SW480 (cell line): ENCODE measurements at regions not wholly inside any gene's neighbourhood (a gene's known extent, or its start where the extent isn't known, plus 50 kb on each side); places are given as distances from the start of the nearest gene placed in this dataset.
"Not testable (repeated sequence)": the region's sequence is repeated elsewhere in the genome, so short reads cannot be mapped to it uniquely, and the experiment has no call there.

Experiments used
- DNase-seq: peaks from one replicate; pipeline ENCODE4 v3.0.0-alpha.2; 2016; ENCODE audit warnings: low spot score

DNA sequence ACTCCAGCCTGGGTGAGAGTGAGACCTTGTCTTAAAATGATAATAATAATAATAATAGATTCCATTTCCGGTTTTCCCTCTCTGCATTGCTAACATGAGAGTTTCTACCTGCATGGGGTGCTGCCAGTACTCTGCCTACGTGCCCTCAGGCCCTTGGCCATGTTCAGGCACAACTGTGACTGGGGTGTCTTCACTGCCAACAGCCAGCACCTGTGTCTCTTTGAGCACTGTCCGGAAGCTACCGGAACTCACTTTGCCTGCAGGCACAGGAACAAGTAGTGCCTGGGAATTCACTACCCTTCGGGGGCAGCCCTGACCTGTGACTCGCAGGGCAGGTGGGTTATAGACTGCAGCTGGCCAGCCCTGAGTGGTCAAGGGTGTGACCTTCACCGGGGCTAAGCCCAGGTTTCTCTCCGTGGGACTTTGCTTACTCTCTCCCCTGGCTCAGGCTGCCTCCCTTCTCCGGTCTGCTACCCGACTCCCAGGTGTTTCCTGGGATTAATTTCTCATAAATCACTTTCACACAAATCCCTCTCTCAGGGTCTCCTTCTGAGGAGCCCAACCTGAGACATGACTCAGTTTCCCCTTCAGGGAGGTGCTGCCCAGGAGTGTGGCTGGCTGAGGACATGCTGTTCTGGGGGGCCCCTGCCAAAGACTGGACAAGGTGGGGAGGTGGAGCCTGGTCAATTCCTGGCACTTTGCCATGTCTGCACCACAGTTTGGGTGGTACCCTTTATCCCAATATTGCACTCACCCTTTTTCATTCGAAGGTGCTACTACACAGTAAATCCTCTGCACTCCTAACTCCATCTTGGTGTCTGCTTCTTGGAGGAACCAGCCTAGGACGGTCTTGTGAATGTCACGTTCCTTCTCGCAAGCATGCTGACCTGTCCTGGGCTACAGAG is 79.5 kb upstream of the RALGAPA2 start:
- DNase-seq: no peak

DNA sequence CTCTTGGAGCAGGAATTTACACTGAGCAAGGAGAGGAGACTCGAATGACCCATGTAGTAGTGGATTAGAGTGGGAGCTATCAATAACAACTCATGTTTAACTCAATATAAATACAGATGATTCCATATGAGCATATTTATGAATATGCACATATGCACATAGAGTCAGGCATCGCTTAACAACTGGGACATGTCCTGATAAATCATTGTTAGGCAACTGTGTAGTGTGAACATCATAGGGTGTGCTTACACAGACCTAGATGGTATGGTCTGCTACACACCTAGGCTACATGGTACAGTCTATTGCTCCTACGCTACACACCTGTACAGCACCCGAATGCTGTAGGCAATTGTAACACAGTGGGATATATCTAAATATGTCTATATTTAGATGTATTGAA is 75.9 kb upstream of the RALGAPA2 start:
- DNase-seq: no peak

- DNase-seq: no peak
Measured at GRCh38 chr20:20786428-20786827, 74.0 kb upstream of the RALGAPA2 start.

GRCh38 chr20:20785226-20785625 is 72.8 kb upstream of the RALGAPA2 start:
- DNase-seq: no peak

- not testable (repeated sequence) for DNase-seq
Measured at GRCh38 chr20:20784450-20784849, 72.0 kb upstream of the RALGAPA2 start.

GRCh38 chr20:20783450-20783849 is 71.0 kb upstream of the RALGAPA2 start:
- DNase-seq: no peak

DNA sequence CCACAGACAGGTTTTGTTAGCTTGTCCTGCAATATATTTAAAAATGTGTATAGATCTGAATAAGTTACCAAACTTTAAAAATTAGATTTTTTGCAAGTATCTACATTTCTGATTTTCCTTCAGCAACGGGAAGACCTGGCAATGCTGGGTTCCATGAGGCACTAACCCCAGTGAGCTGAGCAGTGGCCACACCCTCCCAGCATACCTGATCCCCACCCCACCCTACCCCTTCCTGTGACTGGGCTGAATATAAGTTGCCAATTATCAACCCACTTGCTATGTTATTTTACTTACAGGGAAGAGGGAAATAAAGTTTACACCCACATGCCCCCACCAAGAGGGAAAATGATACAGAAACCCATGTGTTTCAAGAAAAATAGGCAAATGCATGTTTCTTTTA is 70.3 kb upstream of the RALGAPA2 start:
- no peak for DNase-seq

GRCh38 chr20:20782231-20782630 is 69.8 kb upstream of the RALGAPA2 start:
- no peak for DNase-seq

- no peak for DNase-seq
Measured at GRCh38 chr20:20781029-20781428, 68.6 kb upstream of the RALGAPA2 start.

DNA sequence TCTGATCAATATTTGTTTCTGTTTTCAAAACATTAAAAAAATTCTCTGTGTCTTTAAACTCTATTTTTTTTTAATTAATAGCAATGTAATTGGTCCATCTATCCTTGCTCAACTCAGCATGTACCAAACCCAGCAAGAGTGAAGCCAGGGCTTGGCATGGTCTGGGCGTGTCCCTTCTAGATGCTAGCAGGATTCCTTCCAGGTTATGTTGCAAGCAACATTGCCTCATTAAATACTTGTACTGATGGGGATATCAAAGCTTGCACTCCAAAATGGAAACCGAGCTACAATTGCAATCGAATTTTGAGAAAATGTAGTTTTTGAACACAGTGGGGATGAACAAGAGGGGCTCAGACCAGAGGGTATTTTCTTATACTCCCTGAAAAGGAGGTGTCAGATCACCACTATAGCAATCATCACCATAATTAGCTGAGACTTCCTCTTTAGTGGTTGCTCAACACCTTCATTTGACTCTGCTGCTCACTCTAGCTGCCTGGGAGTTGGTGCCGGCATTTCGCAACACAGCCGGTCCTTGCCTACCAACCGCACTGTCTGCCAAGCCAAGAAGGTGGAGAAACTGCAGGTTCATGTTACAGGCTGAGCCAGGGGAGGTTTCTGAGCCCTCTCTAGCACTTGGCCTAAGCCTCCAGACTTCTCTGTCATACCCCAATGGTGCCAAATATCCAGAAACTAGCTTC is 67.8 kb upstream of the RALGAPA2 start:
- DNase-seq: peak; percentile 59

- DNase-seq: no peak
Measured at GRCh38 chr20:20778676-20779075, 66.2 kb upstream of the RALGAPA2 start.

DNA sequence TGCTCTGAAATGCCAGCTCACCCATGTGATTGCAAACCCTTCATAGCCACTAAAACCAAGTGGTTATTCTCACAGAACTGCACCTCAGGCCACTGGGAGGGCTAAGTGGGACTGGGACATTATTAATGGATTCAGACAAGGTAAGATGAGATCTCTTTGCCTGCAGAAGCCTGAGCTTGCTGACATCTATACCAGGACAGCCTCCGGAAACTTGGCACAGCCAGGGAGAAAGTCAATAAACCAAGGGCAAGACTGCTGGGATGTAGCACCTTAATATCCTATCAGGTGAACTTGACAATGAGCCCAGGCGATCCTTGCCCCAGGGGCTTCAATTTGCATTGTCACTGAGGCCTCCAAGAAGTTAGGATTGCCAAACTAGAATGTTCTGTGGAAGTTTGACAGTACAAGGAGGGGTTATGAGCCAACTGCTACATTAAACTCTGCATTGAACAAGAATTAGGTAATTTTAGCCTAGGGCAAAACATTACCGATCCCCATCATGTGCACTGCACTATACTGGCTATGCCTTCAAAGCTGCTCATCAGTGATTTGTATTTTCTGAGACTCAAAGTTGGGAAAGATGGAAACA is 60.1 kb upstream of the RALGAPA2 start:
- DNase-seq: no peak

DNA sequence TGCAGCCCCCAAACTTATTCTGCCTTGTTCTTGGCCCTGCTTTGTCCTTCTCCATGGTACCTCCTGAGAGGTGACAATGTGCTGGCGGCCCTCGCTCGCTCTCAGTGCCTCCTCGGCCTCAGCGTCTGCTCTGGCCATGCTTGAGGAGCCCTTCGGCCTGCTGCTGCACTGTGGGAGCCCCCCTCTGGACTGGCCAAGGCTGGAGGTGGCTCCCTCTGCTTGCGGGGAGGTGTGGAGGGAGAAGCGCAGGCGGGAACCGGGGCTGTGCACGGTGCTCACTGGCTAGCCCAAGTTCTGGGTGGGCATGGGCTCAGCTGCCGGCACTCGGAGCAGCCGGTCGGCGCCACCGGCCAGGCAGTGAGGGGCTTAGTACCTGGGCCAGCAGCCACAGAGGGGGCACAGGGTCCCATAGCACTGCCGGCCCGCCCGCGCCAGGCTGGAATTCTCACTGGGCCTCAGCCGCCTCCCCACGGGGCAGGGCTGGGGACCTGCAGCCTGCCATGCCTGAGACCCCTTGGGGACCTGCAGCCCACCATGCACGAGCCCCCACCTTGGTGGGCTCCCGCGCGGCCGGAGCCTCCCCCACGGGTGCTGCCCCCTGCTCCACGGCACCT is 55.9 kb upstream of the RALGAPA2 start:
- no peak for DNase-seq

- no peak for DNase-seq
Measured at GRCh38 chr20:20765696-20766365, 53.4 kb upstream of the RALGAPA2 start.

DNA sequence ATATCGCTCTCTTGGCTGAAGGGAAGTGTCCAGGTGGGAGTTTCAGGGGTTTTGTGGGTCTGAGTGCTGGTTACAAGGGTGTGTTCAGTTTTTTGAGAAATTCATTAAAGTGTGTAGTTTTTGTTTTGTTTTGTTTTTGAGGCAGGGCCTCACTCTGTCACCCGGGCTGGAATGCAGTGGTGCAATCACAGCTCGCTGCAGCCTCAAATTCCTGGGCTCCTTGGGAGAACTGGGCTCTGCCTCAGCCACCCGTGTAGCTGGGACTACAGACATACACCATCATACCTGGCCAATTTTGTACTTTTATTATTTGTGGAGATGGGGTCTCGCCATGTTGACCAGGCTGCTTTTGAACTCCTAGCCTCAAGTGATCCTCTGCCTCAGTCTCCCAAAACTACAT is 51.2 kb upstream of the RALGAPA2 start:
- no peak for DNase-seq
